ENCODE measurements at regions not wholly inside any gene's neighbourhood (a gene's known extent, or its start where the extent isn't known, plus 50 kb on each side); places are given as distances from the start of the nearest gene placed in this dataset.

DNA sequence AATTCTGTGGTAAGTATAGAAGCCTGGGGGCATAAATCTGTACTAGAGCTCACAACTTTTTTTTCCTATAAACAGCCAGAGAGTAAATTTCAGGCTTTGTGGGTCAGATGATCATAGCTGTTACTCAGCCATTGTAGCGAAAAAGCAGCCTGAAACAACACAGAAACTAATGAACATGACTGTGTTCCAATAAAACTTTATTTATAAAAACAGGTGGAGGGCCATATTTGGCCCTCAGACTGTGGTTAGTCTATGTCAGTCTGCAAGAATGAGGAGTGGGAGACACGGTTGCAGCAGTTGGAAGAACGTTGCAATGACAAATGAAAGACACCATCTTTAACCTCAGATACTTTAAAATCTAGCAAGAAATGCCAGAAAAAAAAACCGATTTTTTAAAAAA lies 389.6 kb upstream of the PRKCQ start:
- Histone ChIP-seq H3K27me3 (ENCODE audit: control insufficient read depth, insufficient read depth, low read length) (no peaks in the 10 kb centered on the region), H3K4me3 (ENCODE audit: low read length) (no peak overlapping the region), H3K9me3 (ENCODE audit: control insufficient read depth, low read depth, low read length) (no peaks in the 10 kb centered on the region), H3K36me3 (ENCODE audit: control insufficient read depth, insufficient read depth, low read length) (no peaks in the 10 kb centered on the region), H3K27ac (ENCODE audit: low read length) (no peak overlapping the region), H3K4me1 (ENCODE audit: control insufficient read depth, insufficient read depth, low read length) (no peaks in the 10 kb centered on the region)
- no peak for DNase-seq
- WGBS (ENCODE audit: insufficient coverage, low lambda C conversion rate) = 85% methylated on average over 3 of the region's 4 CpGs

DNA sequence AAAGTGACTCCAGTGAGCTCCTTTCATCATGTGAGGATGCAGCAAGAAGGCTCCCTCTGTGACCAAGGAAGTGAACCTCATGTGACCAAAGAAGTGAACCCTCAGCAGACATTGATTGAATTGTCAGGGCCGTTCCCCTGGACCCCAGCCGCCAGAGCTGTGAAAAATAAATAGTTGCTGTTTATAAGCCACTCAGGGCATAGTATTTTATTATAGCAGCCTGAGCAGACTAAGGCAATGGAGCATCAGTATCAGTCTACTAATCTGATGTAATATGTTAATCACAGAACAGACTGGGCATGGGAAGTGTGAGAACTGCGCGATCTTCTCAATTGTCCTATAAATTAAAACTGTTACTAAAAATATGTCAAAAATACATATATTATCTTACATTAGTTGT lies 384.5 kb upstream of the PRKCQ start:
- Histone ChIP-seq H3K9me3 (ENCODE audit: control insufficient read depth, low read depth, low read length) (no peaks in the 10 kb centered on the region), H3K4me3 (ENCODE audit: low read length) (no peak overlapping the region), H3K27me3 (ENCODE audit: control insufficient read depth, insufficient read depth, low read length) (no peaks in the 10 kb centered on the region), H3K4me1 (ENCODE audit: control insufficient read depth, insufficient read depth, low read length) (no peaks in the 10 kb centered on the region), H3K27ac (ENCODE audit: low read length) (no peak overlapping the region), H3K36me3 (ENCODE audit: control insufficient read depth, insufficient read depth, low read length) (no peaks in the 10 kb centered on the region)
- DNase-seq = no peak
- no CpG with 5 or more reads among the region's 4 CpGs for WGBS (ENCODE audit: insufficient coverage, low lambda C conversion rate)

GRCh38 chr10:6962576-6962975 lies 382.5 kb upstream of the PRKCQ start:
- H3K4me1 ChIP-seq (ENCODE audit: control insufficient read depth, insufficient read depth, low read length) = no peaks in the 10 kb centered on the region
- H3K9me3 ChIP-seq (ENCODE audit: control insufficient read depth, low read depth, low read length) = no peaks in the 10 kb centered on the region
- no peak overlapping the region for H3K27ac ChIP-seq (ENCODE audit: low read length)
- H3K27me3 ChIP-seq (ENCODE audit: control insufficient read depth, insufficient read depth, low read length) = no peaks in the 10 kb centered on the region
- H3K36me3 ChIP-seq (ENCODE audit: control insufficient read depth, insufficient read depth, low read length) = no peaks in the 10 kb centered on the region
- no peak for DNase-seq
- H3K4me3 ChIP-seq (ENCODE audit: low read length) = no peak overlapping the region
- no CpG with 5 or more reads among the region's 6 CpGs for WGBS (ENCODE audit: insufficient coverage, low lambda C conversion rate)

DNA sequence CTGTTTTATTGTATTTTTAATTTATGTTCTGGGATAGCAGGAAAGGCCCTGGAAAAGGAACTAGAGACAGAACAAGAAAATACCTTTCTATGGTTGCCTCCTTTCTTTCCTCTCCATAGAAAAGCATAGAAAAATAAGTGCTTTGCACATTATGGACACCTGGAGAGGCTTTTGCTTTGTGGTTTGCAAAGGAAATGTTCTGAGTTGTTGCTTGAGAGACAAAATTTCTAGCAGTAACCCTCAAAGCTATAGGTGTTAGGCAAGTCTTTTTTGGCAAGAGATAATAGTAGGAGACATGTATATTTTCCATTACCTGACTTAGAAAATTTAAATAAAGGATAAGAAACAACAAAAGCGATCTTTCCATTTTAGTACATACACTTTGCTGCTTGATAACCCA lies 378.6 kb upstream of the PRKCQ start:
- 91% methylated on average over 1 of the region's 1 CpG for WGBS (ENCODE audit: insufficient coverage, low lambda C conversion rate)

DNA sequence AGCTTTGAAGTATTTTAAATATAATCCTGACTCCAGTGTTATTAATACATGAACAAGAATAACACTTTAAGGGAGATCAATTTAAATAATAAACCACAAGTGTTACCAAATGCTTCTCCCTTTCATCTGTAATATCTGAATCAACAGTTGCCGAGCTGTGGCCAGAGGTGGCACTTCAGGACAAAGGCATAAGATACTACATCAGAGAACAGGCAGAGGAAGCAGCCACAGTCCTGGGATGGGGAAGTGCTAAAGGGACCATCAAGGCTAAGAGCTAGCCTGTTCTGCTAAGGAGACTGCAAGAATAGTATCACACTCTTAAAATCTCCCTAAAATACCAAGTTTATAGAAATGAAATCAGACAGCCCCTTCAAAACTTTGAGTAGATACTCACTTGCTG lies 378.2 kb upstream of the PRKCQ start:
- WGBS (ENCODE audit: insufficient coverage, low lambda C conversion rate) = no CpG with 5 or more reads among the region's 1 CpG
- no peak overlapping the region for H3K4me3 ChIP-seq (ENCODE audit: low read length)
- H3K9me3 ChIP-seq (ENCODE audit: control insufficient read depth, low read depth, low read length) = no peaks in the 10 kb centered on the region
- no peaks in the 10 kb centered on the region for H3K36me3 ChIP-seq (ENCODE audit: control insufficient read depth, insufficient read depth, low read length)
- no peaks in the 10 kb centered on the region for H3K4me1 ChIP-seq (ENCODE audit: control insufficient read depth, insufficient read depth, low read length)
- DNase-seq = no peak
- no peak overlapping the region for H3K27ac ChIP-seq (ENCODE audit: low read length)
- H3K27me3 ChIP-seq (ENCODE audit: control insufficient read depth, insufficient read depth, low read length) = no peaks in the 10 kb centered on the region

More for the DNA sequence above, 378.6 kb upstream of the PRKCQ start:
- Histone ChIP-seq H3K27me3 (ENCODE audit: control insufficient read depth, insufficient read depth, low read length) (no peaks in the 10 kb centered on the region), H3K9me3 (ENCODE audit: control insufficient read depth, low read depth, low read length) (no peaks in the 10 kb centered on the region), H3K4me3 (ENCODE audit: low read length) (no peak overlapping the region), H3K36me3 (ENCODE audit: control insufficient read depth, insufficient read depth, low read length) (no peaks in the 10 kb centered on the region), H3K4me1 (ENCODE audit: control insufficient read depth, insufficient read depth, low read length) (no peaks in the 10 kb centered on the region), H3K27ac (ENCODE audit: low read length) (no peak overlapping the region)
- no peak for DNase-seq

- WGBS (ENCODE audit: insufficient coverage, low lambda C conversion rate) = 40% methylated on average over 1 of the region's 4 CpGs
- Histone ChIP-seq H3K4me1 (ENCODE audit: control insufficient read depth, insufficient read depth, low read length) (no peaks in the 10 kb centered on the region), H3K27ac (ENCODE audit: low read length) (no peak overlapping the region), H3K27me3 (ENCODE audit: control insufficient read depth, insufficient read depth, low read length) (no peaks in the 10 kb centered on the region), H3K9me3 (ENCODE audit: control insufficient read depth, low read depth, low read length) (no peaks in the 10 kb centered on the region), H3K36me3 (ENCODE audit: control insufficient read depth, insufficient read depth, low read length) (no peaks in the 10 kb centered on the region), H3K4me3 (ENCODE audit: low read length) (no peak overlapping the region)
- DNase-seq = no peak
These were observed 377.8 kb upstream of the PRKCQ start for GRCh38 chr10:6957851-6958250.

GRCh38 chr10:6956562-6956961 lies 376.5 kb upstream of the PRKCQ start:
- no peak overlapping the region for H3K4me3 ChIP-seq (ENCODE audit: low read length)
- no peaks in the 10 kb centered on the region for H3K4me1 ChIP-seq (ENCODE audit: control insufficient read depth, insufficient read depth, low read length)
- no peaks in the 10 kb centered on the region for H3K9me3 ChIP-seq (ENCODE audit: control insufficient read depth, low read depth, low read length)
- H3K27me3 ChIP-seq (ENCODE audit: control insufficient read depth, insufficient read depth, low read length) = no peaks in the 10 kb centered on the region
- WGBS (ENCODE audit: insufficient coverage, low lambda C conversion rate) = no CpG with 5 or more reads among the region's 3 CpGs
- H3K36me3 ChIP-seq (ENCODE audit: control insufficient read depth, insufficient read depth, low read length) = no peaks in the 10 kb centered on the region
- no peak for DNase-seq
- no peak overlapping the region for H3K27ac ChIP-seq (ENCODE audit: low read length)

- Histone ChIP-seq H3K27ac (ENCODE audit: low read length) (no peak overlapping the region), H3K36me3 (ENCODE audit: control insufficient read depth, insufficient read depth, low read length) (no peaks in the 10 kb centered on the region), H3K4me3 (ENCODE audit: low read length) (no peak overlapping the region), H3K9me3 (ENCODE audit: control insufficient read depth, low read depth, low read length) (no peaks in the 10 kb centered on the region), H3K27me3 (ENCODE audit: control insufficient read depth, insufficient read depth, low read length) (no peaks in the 10 kb centered on the region), H3K4me1 (ENCODE audit: control insufficient read depth, insufficient read depth, low read length) (no peaks in the 10 kb centered on the region)
- 100% methylated on average over 1 of the region's 6 CpGs for WGBS (ENCODE audit: insufficient coverage, low lambda C conversion rate)
- DNase-seq = no peak
These were observed 373.3 kb upstream of the PRKCQ start for GRCh38 chr10:6953271-6953801.

DNA sequence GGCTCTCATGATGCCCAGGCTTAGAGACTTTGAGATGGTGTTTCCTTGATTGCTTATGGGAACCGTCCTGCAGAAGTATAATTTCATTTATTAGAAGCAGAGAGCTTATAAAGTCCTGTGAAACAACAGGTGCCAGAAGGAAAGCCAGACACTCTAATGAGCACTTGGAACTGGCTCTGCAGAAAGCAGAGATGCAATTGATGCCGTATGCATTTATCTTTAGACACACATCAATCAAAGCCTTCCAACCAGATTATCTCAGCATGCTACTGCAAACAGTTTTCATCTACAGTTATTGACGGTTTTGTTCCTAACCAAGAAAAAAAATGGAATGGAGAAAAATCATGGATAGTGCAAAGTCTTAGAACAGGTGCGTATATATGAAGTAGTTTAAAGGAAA lies 371.7 kb upstream of the PRKCQ start:
- Histone ChIP-seq H3K27ac (ENCODE audit: low read length) (no peak overlapping the region), H3K36me3 (ENCODE audit: control insufficient read depth, insufficient read depth, low read length) (no peaks in the 10 kb centered on the region), H3K9me3 (ENCODE audit: control insufficient read depth, low read depth, low read length) (no peaks in the 10 kb centered on the region), H3K4me3 (ENCODE audit: low read length) (no peak overlapping the region), H3K4me1 (ENCODE audit: control insufficient read depth, insufficient read depth, low read length) (no peaks in the 10 kb centered on the region), H3K27me3 (ENCODE audit: control insufficient read depth, insufficient read depth, low read length) (no peaks in the 10 kb centered on the region)
- 51% methylated on average over 3 of the region's 4 CpGs for WGBS (ENCODE audit: insufficient coverage, low lambda C conversion rate)
- no peak for DNase-seq

GRCh38 chr10:6950133-6950532 lies 370.1 kb upstream of the PRKCQ start:
- H3K27ac ChIP-seq (ENCODE audit: low read length) = no peak overlapping the region
- H3K36me3 ChIP-seq (ENCODE audit: control insufficient read depth, insufficient read depth, low read length) = no peaks in the 10 kb centered on the region
- no peak for DNase-seq
- H3K4me1 ChIP-seq (ENCODE audit: control insufficient read depth, insufficient read depth, low read length) = no peaks in the 10 kb centered on the region
- no peaks in the 10 kb centered on the region for H3K9me3 ChIP-seq (ENCODE audit: control insufficient read depth, low read depth, low read length)
- 100% methylated on average over 2 of the region's 2 CpGs for WGBS (ENCODE audit: insufficient coverage, low lambda C conversion rate)
- H3K4me3 ChIP-seq (ENCODE audit: low read length) = no peak overlapping the region
- no peaks in the 10 kb centered on the region for H3K27me3 ChIP-seq (ENCODE audit: control insufficient read depth, insufficient read depth, low read length)

- no peak for DNase-seq
- Histone ChIP-seq H3K27ac (ENCODE audit: low read length) (no peak overlapping the region), H3K4me1 (ENCODE audit: control insufficient read depth, insufficient read depth, low read length) (no peaks in the 10 kb centered on the region), H3K36me3 (ENCODE audit: control insufficient read depth, insufficient read depth, low read length) (no peaks in the 10 kb centered on the region), H3K4me3 (ENCODE audit: low read length) (no peak overlapping the region), H3K9me3 (ENCODE audit: control insufficient read depth, low read depth, low read length) (no peaks in the 10 kb centered on the region), H3K27me3 (ENCODE audit: control insufficient read depth, insufficient read depth, low read length) (no peaks in the 10 kb centered on the region)
- 100% methylated on average over 1 of the region's 4 CpGs for WGBS (ENCODE audit: insufficient coverage, low lambda C conversion rate)
These were observed 364.4 kb upstream of the PRKCQ start for GRCh38 chr10:6944436-6944835.
